Left ventricle myocardium inferior (tissue), 1 donor: ENCODE measurements at regions not wholly inside any gene's neighbourhood (a gene's known extent, or its start where the extent isn't known, plus 50 kb on each side); places are given as distances from the start of the nearest gene placed in this dataset.

ENCODE experiments used
- DNase-seq: peaks from one replicate; pipeline ENCODE4 v3.0.0-alpha.2; 2020
- H3K27ac ChIP-seq: fragments of 200-600 bp; replicated peaks from 2 replicates; pipeline ENCODE4 v1.8.0; 2021
- H3K27me3 ChIP-seq: fragments of 200-600 bp; 2 replicates; pipeline ENCODE4 v1.8.0; 2021; ENCODE audit warnings: low read depth
- H3K36me3 ChIP-seq: fragments of 200-600 bp; 2 replicates; pipeline ENCODE4 v1.8.0; 2021
- H3K4me1 ChIP-seq: fragments of 200-600 bp; 2 replicates; pipeline ENCODE4 v1.8.0; 2021
- H3K4me3 ChIP-seq: fragments of 200-600 bp; 2 replicates; pipeline ENCODE4 v1.8.0; 2021; ENCODE audit warnings: mild to moderate bottlenecking, moderate library complexity
- H3K9me3 ChIP-seq: fragments of 200-600 bp; replicated peaks from 2 replicates; pipeline ENCODE4 v1.8.0; 2021
- intact Hi-C: fragments of 100-400 bp; cut with micrococcal nuclease; formaldehyde crosslinking; loops from one replicate; pipeline ENCODE4 v1.11.0; 2022
- TF ChIP-seq, protein P1 (sequence below): fragments of 200-600 bp; IDR thresholded peaks from 2 replicates; pipeline ENCODE4 v1.8.0; 2021; ENCODE audit warnings: antibody characterized with exemption, mild to moderate bottlenecking, borderline replicate concordance
- donor health status: DM: no; HTN: yes; CAD: no; lungs with severe emphysema.

GRCh38 chr2:188050726-188051125, 240.9 kb upstream of the GULP1 start:
- Histone ChIP-seq H3K9me3 (no peaks in the 10 kb centered on the region), H3K4me3 (no peak overlapping the region), H3K36me3 (no peaks in the 10 kb centered on the region), H3K4me1 (no peaks in the 10 kb centered on the region), H3K27ac (no peak overlapping the region), H3K27me3 (no peaks in the 10 kb centered on the region)
- no peak for DNase-seq
- TF ChIP-seq, protein P1, sequence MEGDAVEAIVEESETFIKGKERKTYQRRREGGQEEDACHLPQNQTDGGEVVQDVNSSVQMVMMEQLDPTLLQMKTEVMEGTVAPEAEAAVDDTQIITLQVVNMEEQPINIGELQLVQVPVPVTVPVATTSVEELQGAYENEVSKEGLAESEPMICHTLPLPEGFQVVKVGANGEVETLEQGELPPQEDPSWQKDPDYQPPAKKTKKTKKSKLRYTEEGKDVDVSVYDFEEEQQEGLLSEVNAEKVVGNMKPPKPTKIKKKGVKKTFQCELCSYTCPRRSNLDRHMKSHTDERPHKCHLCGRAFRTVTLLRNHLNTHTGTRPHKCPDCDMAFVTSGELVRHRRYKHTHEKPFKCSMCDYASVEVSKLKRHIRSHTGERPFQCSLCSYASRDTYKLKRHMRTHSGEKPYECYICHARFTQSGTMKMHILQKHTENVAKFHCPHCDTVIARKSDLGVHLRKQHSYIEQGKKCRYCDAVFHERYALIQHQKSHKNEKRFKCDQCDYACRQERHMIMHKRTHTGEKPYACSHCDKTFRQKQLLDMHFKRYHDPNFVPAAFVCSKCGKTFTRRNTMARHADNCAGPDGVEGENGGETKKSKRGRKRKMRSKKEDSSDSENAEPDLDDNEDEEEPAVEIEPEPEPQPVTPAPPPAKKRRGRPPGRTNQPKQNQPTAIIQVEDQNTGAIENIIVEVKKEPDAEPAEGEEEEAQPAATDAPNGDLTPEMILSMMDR, result no peak
- intact Hi-C loops, result no loop called here

GRCh38 chr2:188051706-188052105, 240.0 kb upstream of the GULP1 start:
- no peaks in the 10 kb centered on the region for H3K36me3 ChIP-seq
- no peak for DNase-seq
- H3K9me3 ChIP-seq, result no peaks in the 10 kb centered on the region
- H3K4me1 ChIP-seq, result no peaks in the 10 kb centered on the region
- intact Hi-C loops, result no loop called here
- no peak overlapping the region for H3K27ac ChIP-seq
- H3K27me3 ChIP-seq, result no peaks in the 10 kb centered on the region
- no peak overlapping the region for H3K4me3 ChIP-seq
- TF ChIP-seq, protein P1, result no peak

DNA sequence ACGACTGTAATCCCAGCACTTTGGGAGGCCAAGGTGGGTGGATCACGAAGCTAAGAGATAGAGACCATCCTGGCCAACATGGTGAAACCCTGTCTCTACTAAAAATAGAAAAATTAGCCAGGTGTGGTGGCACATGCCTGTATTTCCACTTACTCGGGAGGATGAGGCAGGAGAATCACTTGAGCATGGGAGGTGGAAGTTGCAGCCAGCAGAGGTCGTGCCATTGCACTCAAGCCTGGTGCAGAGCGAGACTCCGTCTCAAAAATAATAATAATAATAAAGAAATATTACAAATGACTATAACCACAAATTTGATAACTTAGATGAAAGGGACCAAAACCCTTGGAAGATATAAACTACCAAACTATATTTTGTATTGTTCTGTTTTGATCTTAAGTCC, 226.3 kb upstream of the GULP1 start:
- Histone ChIP-seq H3K4me3 (no peak overlapping the region), H3K4me1 (no peaks in the 10 kb centered on the region), H3K36me3 (no peaks in the 10 kb centered on the region), H3K27ac (no peak overlapping the region), H3K9me3 (peaks cover 10% of the 10 kb centered on the region), H3K27me3 (no peaks in the 10 kb centered on the region)
- intact Hi-C loops, result no loop called here
- TF ChIP-seq, protein P1, result no peak
- no peak for DNase-seq

DNA sequence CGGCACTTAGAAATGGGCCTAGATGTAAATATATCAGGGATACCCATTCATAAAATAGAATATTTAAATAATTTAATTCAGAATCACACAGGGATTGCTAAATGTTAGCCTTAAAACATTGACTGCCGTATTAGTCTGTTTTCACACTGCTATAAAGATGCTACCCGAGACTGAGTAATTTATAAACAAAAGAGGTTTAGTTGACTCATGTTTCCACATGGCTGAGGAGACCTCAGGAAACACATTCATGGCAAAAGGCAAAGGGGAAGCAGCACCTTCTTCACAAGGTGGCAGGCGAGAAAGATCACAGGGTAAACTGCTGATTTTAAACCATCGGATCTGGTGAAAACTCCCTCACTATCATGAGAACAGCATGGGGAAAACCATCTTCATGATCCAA, 223.6 kb upstream of the GULP1 start:
- no peak for DNase-seq
- intact Hi-C loops, result no loop called here
- Histone ChIP-seq H3K4me3 (no peak overlapping the region), H3K4me1 (no peaks in the 10 kb centered on the region), H3K27me3 (no peaks in the 10 kb centered on the region), H3K27ac (no peak overlapping the region), H3K36me3 (no peaks in the 10 kb centered on the region), H3K9me3 (peaks cover 34% of the 10 kb centered on the region)
- TF ChIP-seq, protein P1, result no peak

GRCh38 chr2:188076149-188077056, 215.3 kb upstream of the GULP1 start:
- Histone ChIP-seq H3K4me3 (no peak overlapping the region), H3K9me3 (peaks cover 27% of the 10 kb centered on the region), H3K4me1 (no peaks in the 10 kb centered on the region), H3K36me3 (no peaks in the 10 kb centered on the region), H3K27me3 (no peaks in the 10 kb centered on the region), H3K27ac (no peak overlapping the region)
- DNase-seq, result no peak
- TF ChIP-seq, protein P1, result no peak
- intact Hi-C loops, result no loop called here
